B cell (primary cell): ENCODE measurements at regions not wholly inside any gene's neighbourhood (a gene's known extent, or its start where the extent isn't known, plus 50 kb on each side); places are given as distances from the start of the nearest gene placed in this dataset.

Experiments
- ATAC-seq: fragments of 200-7000 bp; cut with Tn5 transposase; one replicate; pipeline ENCODE4 v1.10.0; 2021; ENCODE audit warnings: low read depth, mild to moderate bottlenecking, moderate number of reproducible peaks, moderate library complexity
- CTCF ChIA-PET: fragments of 350-600 bp; sonication (Branson Sonifier 250); formaldehyde crosslinking; loops from one replicate; lab custom pipeline; 2021; ENCODE audit warnings: antibody characterized with exemption, inconsistent platforms; lab: Charles Lee
- POLR2A ChIA-PET: fragments of 350-600 bp; sonication (Branson Sonifier 250); formaldehyde crosslinking; loops from one replicate; lab custom pipeline; 2021; ENCODE audit warnings: antibody characterized with exemption; lab: Charles Lee
- DNase-seq: peaks from one replicate; pipeline ENCODE4 v3.0.0; 2013
- H2AFZ ChIP-seq: 2 replicates; pipeline ENCODE4 v1.6.1; 2012; ENCODE audit warnings: mild to moderate bottlenecking, low read depth, low read length; ENCODE audit not compliant: insufficient read depth, poor library complexity, severe bottlenecking
- H3K27ac ChIP-seq, 2 donors: 1 replicate in 1 of 2; 2 replicates in 1 of 2; pipeline ENCODE4 v1.5.1; 2012 to 2013; ENCODE audit warnings: low read length in 2 of 2, mild to moderate bottlenecking in 2 of 2, moderate library complexity in 1 of 2
- H3K27me3 ChIP-seq, 4 experiments: fragments of 200-600 bp in 1 of 4; sonication (generic) in 1 of 4; replicated peaks in 1 of 4; 1 replicate in 2 of 4; 2 replicates in 2 of 4; pipeline versions ENCODE4 v1.6.1 to v1.7.0; 2013 to 2016; ENCODE audit warnings: low read length in 3 of 4, mild to moderate bottlenecking in 2 of 4, mixed read lengths in 1 of 4, moderate library complexity in 1 of 4; ENCODE audit not compliant: insufficient read depth in 4 of 4, control insufficient read depth in 3 of 4; ENCODE audit errors: control extremely low read depth in 1 of 4
- H3K36me3 ChIP-seq, 2 experiments: replicated peaks in 1 of 2; 1 replicate in 1 of 2; 2 replicates in 1 of 2; pipeline versions ENCODE4 v1.6.1 to v1.7.1; 2013; ENCODE audit warnings: low read length in 1 of 2; ENCODE audit not compliant: insufficient read depth in 2 of 2, control insufficient read depth in 1 of 2; ENCODE audit errors: control extremely low read depth in 1 of 2, extremely low read depth in 1 of 2
- H3K4me1 ChIP-seq, 2 donors: fragments of 200-600 bp in 1 of 2; sonication (generic) in 1 of 2; 1 replicate in 1 of 2; 2 replicates in 1 of 2; pipeline versions ENCODE4 v1.5.1 to v1.6.1; 2013 to 2017; ENCODE audit warnings: low read length in 2 of 2; ENCODE audit not compliant: control insufficient read depth in 2 of 2, insufficient read depth in 2 of 2
- H3K4me2 ChIP-seq: replicated peaks from 2 replicates; pipeline ENCODE3; 2012; ENCODE audit warnings: mild to moderate bottlenecking, low read depth, low read length; ENCODE audit not compliant: poor library complexity, severe bottlenecking
- H3K4me3 ChIP-seq, 5 experiments: fragments of 200-600 bp in 1 of 5; sonication (generic) in 1 of 5; 1 replicate in 3 of 5; 2 replicates in 2 of 5; pipeline versions ENCODE4 v1.5.1 to v1.7.0; 2011 to 2016; ENCODE audit warnings: low read length in 4 of 5, mild to moderate bottlenecking in 4 of 5, low read depth in 2 of 5, control low read depth in 1 of 5, moderate library complexity in 1 of 5; ENCODE audit not compliant: insufficient read depth in 1 of 5; ENCODE audit errors: control extremely low read depth in 1 of 5, extremely low read depth in 1 of 5
- H3K79me2 ChIP-seq: fragments of 200-600 bp; sonication (generic); one replicate; pipeline ENCODE4 v1.6.0; 2016; ENCODE audit warnings: low read length; ENCODE audit not compliant: control insufficient read depth, insufficient read depth
- H3K9ac ChIP-seq: fragments of 200-600 bp; sonication (generic); 2 replicates; pipeline ENCODE4 v1.6.1; 2017; ENCODE audit warnings: mild to moderate bottlenecking, low read length, moderate library complexity
- H3K9me3 ChIP-seq, 3 donors: one replicate each; pipeline versions ENCODE4 v1.6.1 to v1.7.1; 2013; ENCODE audit warnings: low read length in 2 of 3; ENCODE audit not compliant: control insufficient read depth in 2 of 3, insufficient read depth in 1 of 3; ENCODE audit errors: control extremely low read depth in 1 of 3
- H4K20me1 ChIP-seq: 2 replicates; pipeline ENCODE4 v1.6.0; 2012; ENCODE audit warnings: mild to moderate bottlenecking, low read length; ENCODE audit not compliant: insufficient read depth, control insufficient read depth, poor library complexity, severe bottlenecking
- H3K27ac Mint-ChIP-seq: one replicate; pipeline ENCODE4 v1.8.0; 2021; ENCODE audit warnings: mixed read lengths
- H3K27me3 Mint-ChIP-seq: one replicate; pipeline ENCODE4 v1.8.0; 2021; ENCODE audit warnings: mixed read lengths
- H3K4me1 Mint-ChIP-seq: one replicate; pipeline ENCODE4 v1.8.0; 2021; ENCODE audit warnings: mixed read lengths
- H3K4me3 Mint-ChIP-seq: one replicate; pipeline ENCODE4 v1.8.0; 2021; ENCODE audit warnings: mixed read lengths
- H3K9me3 Mint-ChIP-seq: one replicate; pipeline ENCODE4 v1.8.0; 2022; ENCODE audit warnings: mixed read lengths; ENCODE audit not compliant: insufficient read depth
- EZH2 ChIP-seq: IDR thresholded peaks from 2 replicates; pipeline ENCODE4 v1.6.1; 2012; ENCODE audit warnings: borderline replicate concordance, low read depth, mild to moderate bottlenecking, moderate library complexity, low read length; ENCODE audit not compliant: insufficient read depth, poor library complexity, severe bottlenecking
- WGBS: methylation state at CpG from one replicate; pipeline ENCODE4 v1.1.5; 2013; ENCODE audit warnings: missing lambda C conversion rate; ENCODE audit not compliant: insufficient coverage; 5-methylcytosine and 5-hydroxymethylcytosine counted together
- intact Hi-C: fragments of 100-400 bp; cut with micrococcal nuclease; formaldehyde crosslinking; loops from one replicate; pipeline ENCODE4 v1.10.0; 2022
- TF ChIP-seq, protein P1 (sequence below): fragments of 200-600 bp; IDR thresholded peaks from one replicate; pipeline ENCODE4 v1.8.0; 2022; ENCODE audit warnings: antibody characterized with exemption, mild to moderate bottlenecking

DNA sequence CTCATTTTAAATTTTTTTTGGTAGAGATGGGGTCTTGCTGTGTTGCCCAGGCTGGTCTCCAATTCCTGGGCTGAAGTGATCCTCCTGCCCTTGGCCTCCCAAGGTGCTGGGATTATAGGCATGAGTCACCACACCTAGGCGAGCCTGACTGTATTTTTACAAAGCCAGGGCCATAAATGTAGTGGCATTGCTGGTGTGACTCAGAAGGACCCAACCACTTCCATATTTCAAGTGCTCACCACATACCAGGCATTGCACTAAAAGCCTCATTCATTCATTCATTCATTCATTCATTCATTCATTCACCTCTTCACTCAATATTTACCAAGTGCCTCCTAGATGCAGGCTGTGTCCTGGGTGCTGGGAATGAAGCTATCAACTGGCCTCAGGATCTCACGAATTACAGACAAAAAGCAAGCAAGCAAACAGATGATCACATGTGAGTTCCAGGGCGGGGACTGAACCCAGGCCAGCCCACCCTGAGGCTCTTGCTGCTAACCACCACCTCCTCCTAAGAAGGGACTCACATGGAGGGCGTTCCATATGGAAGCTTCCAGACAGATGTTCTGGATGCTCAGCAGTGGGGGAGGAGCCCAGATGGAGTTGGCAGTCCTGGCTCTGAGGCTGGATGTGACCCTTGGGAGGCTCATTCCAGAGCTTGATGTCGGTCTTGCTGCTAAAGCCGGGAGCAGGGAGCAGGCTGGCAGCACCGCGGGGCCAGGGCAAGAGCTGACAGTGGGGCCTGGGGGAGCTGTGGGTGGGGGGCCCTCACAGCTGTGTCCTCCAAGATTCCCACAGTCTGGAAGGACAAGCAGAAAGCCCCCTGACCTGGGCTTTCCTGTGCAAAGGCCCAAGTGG lies 158.8 kb downstream of the CTTN start:
- POLR2A ChIA-PET, result no interaction called here
- Histone ChIP-seq H2AFZ (no peak overlapping the region), H3K27me3 (no peaks in the 10 kb centered on the region), H3K4me1 (no peaks in the 10 kb centered on the region), H4K20me1 (no peaks in the 10 kb centered on the region), H3K4me3 (no peak overlapping the region), H3K36me3 (no peaks in the 10 kb centered on the region), H3K4me2 (no peak overlapping the region), H3K9me3 (no peaks in the 10 kb centered on the region), H3K9ac (no peak overlapping the region), H3K79me2 (no peaks in the 10 kb centered on the region), H3K27ac (no peak overlapping the region)
- Mint-ChIP-seq H3K27me3 (no peaks in the 10 kb centered on the region), H3K9me3 (no peaks in the 10 kb centered on the region), H3K4me3 (no peak overlapping the region), H3K27ac (no peak overlapping the region), H3K4me1 (no peaks in the 10 kb centered on the region)
- no peak for DNase-seq
- CTCF ChIA-PET, result no interaction called here
- TF ChIP-seq, protein P1, sequence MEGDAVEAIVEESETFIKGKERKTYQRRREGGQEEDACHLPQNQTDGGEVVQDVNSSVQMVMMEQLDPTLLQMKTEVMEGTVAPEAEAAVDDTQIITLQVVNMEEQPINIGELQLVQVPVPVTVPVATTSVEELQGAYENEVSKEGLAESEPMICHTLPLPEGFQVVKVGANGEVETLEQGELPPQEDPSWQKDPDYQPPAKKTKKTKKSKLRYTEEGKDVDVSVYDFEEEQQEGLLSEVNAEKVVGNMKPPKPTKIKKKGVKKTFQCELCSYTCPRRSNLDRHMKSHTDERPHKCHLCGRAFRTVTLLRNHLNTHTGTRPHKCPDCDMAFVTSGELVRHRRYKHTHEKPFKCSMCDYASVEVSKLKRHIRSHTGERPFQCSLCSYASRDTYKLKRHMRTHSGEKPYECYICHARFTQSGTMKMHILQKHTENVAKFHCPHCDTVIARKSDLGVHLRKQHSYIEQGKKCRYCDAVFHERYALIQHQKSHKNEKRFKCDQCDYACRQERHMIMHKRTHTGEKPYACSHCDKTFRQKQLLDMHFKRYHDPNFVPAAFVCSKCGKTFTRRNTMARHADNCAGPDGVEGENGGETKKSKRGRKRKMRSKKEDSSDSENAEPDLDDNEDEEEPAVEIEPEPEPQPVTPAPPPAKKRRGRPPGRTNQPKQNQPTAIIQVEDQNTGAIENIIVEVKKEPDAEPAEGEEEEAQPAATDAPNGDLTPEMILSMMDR, result no peak
- TF ChIP-seq EZH2, result no peak
- 71% methylated on average over 8 of the region's 8 CpGs for WGBS
- intact Hi-C loops, result no loop called here
- no peak for ATAC-seq

DNA sequence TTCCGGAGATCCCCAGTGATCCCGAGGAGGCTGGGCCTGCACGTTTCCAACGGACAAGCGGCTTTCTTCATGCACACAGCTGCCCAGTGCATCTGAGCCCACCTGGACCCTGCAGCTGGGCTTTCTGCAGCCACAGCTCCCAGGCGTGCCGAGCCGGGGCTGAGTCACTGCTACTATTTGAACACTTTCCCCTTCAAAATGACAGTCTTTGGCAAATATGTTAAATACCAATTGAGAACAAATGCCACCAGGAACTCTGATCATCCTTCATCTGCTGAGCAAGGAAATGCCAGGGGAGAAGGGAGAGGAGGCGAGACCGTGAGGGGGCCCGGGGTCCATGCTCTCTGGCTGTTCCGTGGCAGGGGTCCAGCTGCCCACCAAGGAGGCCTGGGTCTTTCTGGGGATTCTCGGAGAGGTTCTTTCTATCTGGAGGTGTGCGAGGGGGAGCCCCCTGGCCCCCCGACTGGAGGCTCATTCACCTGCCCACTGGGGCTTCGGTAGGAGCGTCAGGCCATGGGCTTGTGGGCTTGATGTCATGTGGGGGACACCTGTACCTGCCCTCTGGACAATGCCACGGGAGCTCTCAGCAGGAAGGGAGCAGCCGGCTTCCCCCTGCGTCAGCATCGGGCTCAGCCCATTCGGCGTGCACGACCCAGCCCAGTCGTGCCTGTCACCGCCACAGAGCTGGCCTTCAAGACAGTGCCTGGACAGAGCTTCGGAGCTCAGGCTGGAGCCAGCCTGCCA lies 159.6 kb downstream of the CTTN start:
- Histone ChIP-seq H3K4me1 (no peaks in the 10 kb centered on the region), H3K27ac (no peak overlapping the region), H3K79me2 (no peaks in the 10 kb centered on the region), H4K20me1 (no peaks in the 10 kb centered on the region), H3K4me3 (no peak overlapping the region), H3K4me2 (no peak overlapping the region), H2AFZ (no peak overlapping the region), H3K27me3 (no peaks in the 10 kb centered on the region), H3K36me3 (no peaks in the 10 kb centered on the region), H3K9me3 (no peaks in the 10 kb centered on the region), H3K9ac (no peak overlapping the region)
- no peaks in the 10 kb centered on the region for H3K27me3 Mint-ChIP-seq
- DNase-seq, result no peak
- intact Hi-C loops, result no loop called here
- POLR2A ChIA-PET, result no interaction called here
- peaks cover 2% of the 10 kb centered on the region for H3K9me3 Mint-ChIP-seq
- 93% methylated on average over 27 of the region's 27 CpGs for WGBS
- CTCF ChIA-PET, result no interaction called here
- H3K4me1 Mint-ChIP-seq, result no peaks in the 10 kb centered on the region
- no peak for TF ChIP-seq EZH2
- TF ChIP-seq, protein P1, result no peak
- H3K27ac Mint-ChIP-seq, result no peak overlapping the region
- no peak overlapping the region for H3K4me3 Mint-ChIP-seq
- no peak for ATAC-seq
